ENCODE measurements at regions not wholly inside any gene's neighbourhood (a gene's known extent, or its start where the extent isn't known, plus 50 kb on each side); places are given as distances from the start of the nearest gene placed in this dataset.

DNA sequence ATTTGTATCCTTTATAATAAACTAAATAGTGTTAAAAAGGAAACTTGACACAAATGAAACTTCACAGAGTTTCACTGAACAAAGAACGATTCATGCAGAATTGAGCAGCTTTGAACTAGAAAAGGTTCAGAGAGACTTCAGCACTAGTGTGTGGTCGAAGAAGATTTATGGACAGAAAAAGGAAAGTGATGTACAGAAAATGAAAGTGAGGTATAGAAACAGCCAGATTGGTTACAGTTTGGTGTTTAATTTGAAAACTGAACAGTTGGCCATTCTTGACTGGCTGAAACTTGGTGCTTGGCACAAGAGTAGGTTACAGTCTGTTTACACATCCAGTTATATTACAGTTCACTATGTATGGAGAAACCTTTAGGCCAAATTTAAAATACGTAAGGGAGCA lies 207.1 kb downstream of the GALC start:
- Histone ChIP-seq H3K36me3 (ENCODE audit: control insufficient read depth, insufficient read depth, low read length) (no peaks in the 10 kb centered on the region), H2AFZ (replicated peaks; ENCODE audit: low read length, poor library complexity) (no peak overlapping the region), H2AK5ac (ENCODE audit: low read depth, low read length) (no peak overlapping the region), H2BK120ac (ENCODE audit: low read depth, low read length) (no peak overlapping the region), H4K8ac (ENCODE audit: low read depth in 2 of 2, low read length in 2 of 2) (no peak overlapping the region), H4K91ac (ENCODE audit: insufficient read depth, low read depth, low read length) (no peak overlapping the region), H3K18ac (ENCODE audit: low read depth, low read length) (no peak overlapping the region), H3K27me3 (ENCODE audit: control insufficient read depth, insufficient read depth, low read length) (no peaks in the 10 kb centered on the region), H3K4me2 (ENCODE audit: low read depth, low read length) (no peak overlapping the region), H4K20me1 (ENCODE audit: insufficient read depth, low read length) (no peaks in the 10 kb centered on the region), H3K56ac (ENCODE audit: extremely low read depth, insufficient read depth, low read length) (no peak overlapping the region), H2AK9ac (replicated peaks; ENCODE audit: low read depth, low read length, poor library complexity) (no peak overlapping the region), H2BK20ac (ENCODE audit: low read depth, low read length) (no peak overlapping the region), H4K5ac (ENCODE audit: low read depth, low read length) (no peak overlapping the region), H3K79me1 (ENCODE audit: low read depth in 1 of 2, low read length in 2 of 2) (no peaks in the 10 kb centered on the region), H3K23ac (ENCODE audit: low read depth, low read length) (no peak overlapping the region), H3K9ac (ENCODE audit: low read depth, low read length) (no peak overlapping the region), H3K9me1 (ENCODE audit: insufficient read depth, low read length) (no peaks in the 10 kb centered on the region), H2BK5ac (ENCODE audit: low read depth, low read length, poor library complexity, severe bottlenecking) (no peak overlapping the region), H3K4me1 (ENCODE audit: control insufficient read depth, insufficient read depth, low read length) (no peaks in the 10 kb centered on the region), H3K14ac (replicated peaks; ENCODE audit: low read depth, low read length) (no peak overlapping the region), H3K4me3 (ENCODE audit: insufficient read depth, low read depth, low read length) (no peak overlapping the region), H3K4ac (ENCODE audit: low read depth, low read length) (no peak overlapping the region), H3K27ac (ENCODE audit: insufficient read depth, low read length) (no peak overlapping the region), H2BK15ac (ENCODE audit: low read depth, low read length) (no peak overlapping the region), H3K9me3 (ENCODE audit: control insufficient read depth, insufficient read depth, low read length) (peaks cover 13% of the 10 kb centered on the region)
- WGBS, 2 experiments (ENCODE audit: extremely low coverage in 2 of 2, insufficient read length in 1 of 2), result no CpG with 5 or more reads among the region's 3 CpGs
- POLR2A ChIA-PET (ENCODE audit: unreplicated experiment), result no interaction called here
- BruUV-seq (replicated peaks), result no TSS peak
- dilution Hi-C loops (cut with HindIII; ENCODE audit: low sequenced_read_pairs, unreplicated experiment), result no loop called here
- in situ Hi-C loops (cut with MboI; ENCODE audit: low sequenced_read_pairs), result no loop called here
- CTCF ChIA-PET, result no interaction called here
- no peak for ATAC-seq (ENCODE audit: low read depth)
- DNase-seq, result no peak
- intact Hi-C loops (cut with micrococcal nuclease), result no loop called here
- TF ChIP-seq, protein P1, sequence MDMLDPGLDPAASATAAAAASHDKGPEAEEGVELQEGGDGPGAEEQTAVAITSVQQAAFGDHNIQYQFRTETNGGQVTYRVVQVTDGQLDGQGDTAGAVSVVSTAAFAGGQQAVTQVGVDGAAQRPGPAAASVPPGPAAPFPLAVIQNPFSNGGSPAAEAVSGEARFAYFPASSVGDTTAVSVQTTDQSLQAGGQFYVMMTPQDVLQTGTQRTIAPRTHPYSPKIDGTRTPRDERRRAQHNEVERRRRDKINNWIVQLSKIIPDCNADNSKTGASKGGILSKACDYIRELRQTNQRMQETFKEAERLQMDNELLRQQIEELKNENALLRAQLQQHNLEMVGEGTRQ (IDR thresholded peaks at IDR 0.05; ENCODE audit: low read depth, low read length), result no peak
- TF ChIP-seq FOS (IDR thresholded peaks at IDR 0.05; ENCODE audit: low read depth, low read length), result no peak
- TF ChIP-seq BHLHE40 (IDR thresholded peaks at IDR 0.05; ENCODE audit: low read depth, low read length), result no peak
- no peak for TF ChIP-seq CHD1 (IDR thresholded peaks at IDR 0.05; ENCODE audit: low read depth, low read length)
- TF ChIP-seq RAD21 (IDR thresholded peaks at IDR 0.05; ENCODE audit: low read length), result no peak
- no peak for TF ChIP-seq SMC3 (IDR thresholded peaks at IDR 0.05; ENCODE audit: low read depth, low read length)
- TF ChIP-seq CEBPB (IDR thresholded peaks at IDR 0.05; ENCODE audit: low read depth, low read length), result no peak
- TF ChIP-seq, protein P2, sequence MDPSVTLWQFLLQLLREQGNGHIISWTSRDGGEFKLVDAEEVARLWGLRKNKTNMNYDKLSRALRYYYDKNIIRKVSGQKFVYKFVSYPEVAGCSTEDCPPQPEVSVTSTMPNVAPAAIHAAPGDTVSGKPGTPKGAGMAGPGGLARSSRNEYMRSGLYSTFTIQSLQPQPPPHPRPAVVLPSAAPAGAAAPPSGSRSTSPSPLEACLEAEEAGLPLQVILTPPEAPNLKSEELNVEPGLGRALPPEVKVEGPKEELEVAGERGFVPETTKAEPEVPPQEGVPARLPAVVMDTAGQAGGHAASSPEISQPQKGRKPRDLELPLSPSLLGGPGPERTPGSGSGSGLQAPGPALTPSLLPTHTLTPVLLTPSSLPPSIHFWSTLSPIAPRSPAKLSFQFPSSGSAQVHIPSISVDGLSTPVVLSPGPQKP (IDR thresholded peaks at IDR 0.05; ENCODE audit: borderline replicate concordance, low read depth, low read length), result no peak
- TF ChIP-seq MXI1 (IDR thresholded peaks at IDR 0.05; ENCODE audit: borderline replicate concordance, low read depth, low read length), result no peak
- no peak for TF ChIP-seq POLR2A (IDR thresholded peaks at IDR 0.05; ENCODE audit: low read depth, low read length)
- TF ChIP-seq MAFK (IDR thresholded peaks at IDR 0.05; ENCODE audit: low read depth, low read length), result no peak
- no peak for TF ChIP-seq RCOR1 (IDR thresholded peaks at IDR 0.05; ENCODE audit: insufficient replicate concordance, low read length)
- TF ChIP-seq NFE2L2 (IDR thresholded peaks at IDR 0.05; ENCODE audit: low read depth, low read length), result no peak
- TF ChIP-seq, protein P3, sequence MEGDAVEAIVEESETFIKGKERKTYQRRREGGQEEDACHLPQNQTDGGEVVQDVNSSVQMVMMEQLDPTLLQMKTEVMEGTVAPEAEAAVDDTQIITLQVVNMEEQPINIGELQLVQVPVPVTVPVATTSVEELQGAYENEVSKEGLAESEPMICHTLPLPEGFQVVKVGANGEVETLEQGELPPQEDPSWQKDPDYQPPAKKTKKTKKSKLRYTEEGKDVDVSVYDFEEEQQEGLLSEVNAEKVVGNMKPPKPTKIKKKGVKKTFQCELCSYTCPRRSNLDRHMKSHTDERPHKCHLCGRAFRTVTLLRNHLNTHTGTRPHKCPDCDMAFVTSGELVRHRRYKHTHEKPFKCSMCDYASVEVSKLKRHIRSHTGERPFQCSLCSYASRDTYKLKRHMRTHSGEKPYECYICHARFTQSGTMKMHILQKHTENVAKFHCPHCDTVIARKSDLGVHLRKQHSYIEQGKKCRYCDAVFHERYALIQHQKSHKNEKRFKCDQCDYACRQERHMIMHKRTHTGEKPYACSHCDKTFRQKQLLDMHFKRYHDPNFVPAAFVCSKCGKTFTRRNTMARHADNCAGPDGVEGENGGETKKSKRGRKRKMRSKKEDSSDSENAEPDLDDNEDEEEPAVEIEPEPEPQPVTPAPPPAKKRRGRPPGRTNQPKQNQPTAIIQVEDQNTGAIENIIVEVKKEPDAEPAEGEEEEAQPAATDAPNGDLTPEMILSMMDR (conservative IDR thresholded peaks at IDR 0.05; ENCODE audit: low read depth, low read length), result no peak
- TF ChIP-seq MAZ (IDR thresholded peaks at IDR 0.05; ENCODE audit: borderline replicate concordance, low read depth, low read length), result no peak
- TF ChIP-seq RFX5 (IDR thresholded peaks at IDR 0.05; ENCODE audit: low read depth, low read length), result no peak

Data from IMR-90 (cell line).